K562 (cell line): ENCODE measurements at regions not wholly inside any gene's neighbourhood (a gene's known extent, or its start where the extent isn't known, plus 50 kb on each side); places are given as distances from the start of the nearest gene placed in this dataset.

Source experiments
- ATAC-seq: fragments of 200-7000 bp; cut with Tn5 transposase; 3 replicates; pipeline ENCODE4 v1.9.1; 2020; ENCODE audit warnings: moderate library complexity
- BruUV-seq: library from RNA; stranded (reverse); fragments of 400-500 nt; replicated peaks from 2 replicates; lab custom pipeline; 2021; lab: Mats Ljungman, UMichigan
- CTCF ChIA-PET: fragments of 300-600 bp; formaldehyde crosslinking; extraction: SDS; loops from one replicate; lab custom pipeline; 2021; ENCODE audit warnings: low intra/inter-chr PET ratio; lab: Yijun Ruan, JAX
- POLR2A ChIA-PET: fragments of 300-600, 350-650 bp; sonication (Branson Sonifier 250); formaldehyde crosslinking; extraction: SDS; loops from one replicate; lab custom pipeline; 2021; ENCODE audit warnings: antibody characterized with exemption, inconsistent platforms; lab: Yijun Ruan, JAX
- DNase-seq, 4 experiments: peaks; one replicate each; pipeline versions ENCODE4 v3.0.0 to v3.0.0-alpha.2; 2011 to 2018; ENCODE audit warnings: low spot score in 3 of 4, mixed read lengths in 3 of 4; ENCODE audit errors: extremely low read depth in 1 of 4
- FAIRE-seq: peaks from 2 replicates; lab custom pipeline; 2011; peaks lifted over from hg19 to GRCh38; lab: Jason Lieb, UNC
- H2AFZ ChIP-seq: 2 replicates; pipeline ENCODE4 v1.6.0; 2011; ENCODE audit warnings: low read depth, low read length, control low read depth, inconsistent platforms
- H3K27ac ChIP-seq: fragments of 200-600 bp; 3 replicates; pipeline ENCODE4 v1.8.0; 2011; ENCODE audit warnings: low read depth, mild to moderate bottlenecking, control low read depth, inconsistent platforms, low read length, moderate library complexity, mixed read lengths; ENCODE audit errors: extremely low read depth
- H3K27me3 ChIP-seq, 2 experiments: fragments of 300-600 bp in 1 of 2; 2 replicates in 1 of 2; 3 replicates in 1 of 2; pipeline versions ENCODE4 v1.6.0 to v1.8.0; 2011; ENCODE audit warnings: inconsistent platforms in 2 of 2, low read length in 2 of 2, mild to moderate bottlenecking in 1 of 2, mixed read lengths in 1 of 2, moderate library complexity in 1 of 2; ENCODE audit not compliant: control insufficient read depth in 2 of 2, insufficient read depth in 2 of 2
- H3K36me3 ChIP-seq: fragments of 300-600 bp; 3 replicates; pipeline ENCODE4 v1.8.0; 2011; ENCODE audit warnings: mild to moderate bottlenecking, low read length, inconsistent platforms; ENCODE audit not compliant: control insufficient read depth, insufficient read depth
- H3K4me1 ChIP-seq, 2 experiments: fragments of 200-600 bp in 1 of 2; replicated peaks in 1 of 2; 2 replicates in 1 of 2; 3 replicates in 1 of 2; pipeline versions ENCODE4 v1.5.1 to v1.8.0; 2011; ENCODE audit warnings: inconsistent platforms in 2 of 2, low read length in 2 of 2, mild to moderate bottlenecking in 1 of 2, mixed read lengths in 1 of 2, moderate library complexity in 1 of 2; ENCODE audit not compliant: control insufficient read depth in 2 of 2, insufficient read depth in 2 of 2
- H3K4me2 ChIP-seq: 2 replicates; pipeline ENCODE4 v1.6.1; 2011; ENCODE audit warnings: low read length, control low read depth, inconsistent platforms, mixed read lengths; ENCODE audit not compliant: insufficient read depth
- H3K4me3 ChIP-seq: fragments of 200-600 bp; sonication (generic), shearing (Covaris generic); 2 replicates; pipeline ENCODE4 v1.5.1; 2016; ENCODE audit warnings: control low read depth, inconsistent platforms
- H3K79me2 ChIP-seq: fragments of 200-600 bp; 3 replicates; pipeline ENCODE4 v1.8.0; 2011; ENCODE audit warnings: low read length, inconsistent platforms; ENCODE audit not compliant: control insufficient read depth, insufficient read depth
- H3K9ac ChIP-seq, 2 experiments: 2 replicates each; pipeline versions ENCODE4 v1.6.0 to v1.6.1; 2011; ENCODE audit warnings: low read depth in 2 of 2, low read length in 2 of 2, control low read depth in 1 of 2, inconsistent platforms in 1 of 2, mild to moderate bottlenecking in 1 of 2, mixed read lengths in 1 of 2; ENCODE audit not compliant: insufficient read depth in 1 of 2
- H3K9me1 ChIP-seq: one replicate; pipeline ENCODE4 v1.6.0; 2011; ENCODE audit warnings: inconsistent platforms, mild to moderate bottlenecking, low read length, moderate library complexity; ENCODE audit not compliant: control insufficient read depth, insufficient read depth
- H3K9me3 ChIP-seq: replicated peaks from 2 replicates; pipeline ENCODE4 v1.5.1; 2011; ENCODE audit warnings: low read depth, low read length, inconsistent platforms; ENCODE audit not compliant: control insufficient read depth, insufficient read depth
- H4K20me1 ChIP-seq: replicated peaks from 2 replicates; pipeline ENCODE4 v1.6.1; 2011; ENCODE audit warnings: low read length, inconsistent platforms, mixed read lengths; ENCODE audit not compliant: control insufficient read depth, insufficient read depth
- FOSL1 ChIP-seq: fragments of 200-800 bp; sonication (Bioruptor generic); conservative IDR thresholded peaks from 2 replicates; pipeline ENCODE4 v1.6.1; 2016; ENCODE audit warnings: missing genetic modification characterization, missing compliant biosample characterization
- ZBED1 ChIP-seq: IDR thresholded peaks from 2 replicates; pipeline ENCODE4 v1.6.1; 2014
- ZNF184 ChIP-seq: sonication (generic); formaldehyde crosslinking; IDR thresholded peaks from 2 replicates; pipeline ENCODE4 v1.5.0; 2020; ENCODE audit warnings: missing genetic modification reagents
- WGBS: fragments of 100-300 bp; shearing (Covaris generic); methylation state at CpG from one replicate; pipeline ENCODE4 v1.1.6; 2016; ENCODE audit warnings: low coverage, mixed read lengths; ENCODE audit not compliant: insufficient coverage; ENCODE audit errors: missing lambda C conversion rate; 5-methylcytosine and 5-hydroxymethylcytosine counted together
- in situ Hi-C: fragments of 300-500 bp; cut with MboI; formaldehyde crosslinking; loops from 4 replicates; pipeline ENCODE4 v1.15.0; 2018; ENCODE audit warnings: inconsistent platforms, mixed read lengths
- intact Hi-C: fragments of 100-400 bp; cut with micrococcal nuclease; formaldehyde crosslinking; loops from 2 replicates; pipeline ENCODE4 v1.14.2; 2022

DNA sequence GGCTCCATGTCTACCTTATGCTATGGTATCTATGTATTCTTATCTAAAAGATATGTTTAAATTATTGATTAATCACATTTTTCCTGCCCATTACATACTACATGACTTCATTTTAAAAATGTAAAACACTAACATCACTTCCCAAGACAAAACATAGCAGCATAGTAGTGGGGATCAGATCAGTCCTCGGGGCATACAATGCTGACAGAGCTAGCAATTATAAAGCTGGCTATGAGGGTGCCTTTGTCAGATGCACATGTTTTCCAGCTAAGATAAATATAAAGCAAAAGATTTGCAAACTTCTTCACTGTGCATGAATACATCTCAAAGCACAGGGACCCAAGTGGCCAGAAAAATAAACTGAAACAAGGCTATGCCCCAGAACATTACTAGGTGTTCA is 549.8 kb upstream of the INTU start:
- no TSS peak for BruUV-seq
- WGBS: 0% methylated on average over 1 of the region's 1 CpG

GRCh38 chr4:127084666-127085065 is 548.1 kb upstream of the INTU start:
- Histone ChIP-seq H3K79me2 (no peaks in the 10 kb centered on the region), H3K27me3 (no peaks in the 10 kb centered on the region), H2AFZ (no peak overlapping the region), H3K36me3 (no peaks in the 10 kb centered on the region), H3K4me2 (no peak overlapping the region), H3K4me1 (no peaks in the 10 kb centered on the region), H3K9me1 (no peaks in the 10 kb centered on the region), H3K4me3 (no peak overlapping the region), H3K9ac (no peak overlapping the region), H3K27ac (no peak overlapping the region), H3K9me3 (no peaks in the 10 kb centered on the region; the same call in 1 of the 2 replicates), H4K20me1 (no peaks in the 10 kb centered on the region)
- no peak for FAIRE-seq
- 0% methylated on average over 1 of the region's 1 CpG for WGBS
- no peak for ATAC-seq
- TF ChIP-seq ZNF184 (CRISPR knock-in tag): no peak
- no peak for TF ChIP-seq ZBED1
- ChIA-PET POLR2A (no interaction called here), CTCF (interaction anchor here (0.5 kb wide), 1 partner anchor 803 kb away, joined by 3 read pairs; no protein-coding TSS in a partner anchor)
- in situ Hi-C loops: no loop called here
- intact Hi-C loops: no loop called here
- DNase-seq: no peak
- BruUV-seq: no TSS peak

More for the DNA sequence above, 549.8 kb upstream of the INTU start:
- CTCF ChIA-PET: no interaction called here
- no peak for DNase-seq
- POLR2A ChIA-PET: no interaction called here
- Histone ChIP-seq H4K20me1 (no peaks in the 10 kb centered on the region), H3K9me3 (no peaks in the 10 kb centered on the region; the same call in 1 of the 2 replicates), H3K79me2 (no peaks in the 10 kb centered on the region), H3K9me1 (no peaks in the 10 kb centered on the region), H3K27me3 (no peaks in the 10 kb centered on the region), H3K4me2 (no peak overlapping the region), H3K9ac (no peak overlapping the region), H3K27ac (no peak overlapping the region), H3K4me1 (no peaks in the 10 kb centered on the region), H3K4me3 (no peak overlapping the region), H2AFZ (no peak overlapping the region), H3K36me3 (no peaks in the 10 kb centered on the region)
- in situ Hi-C loops (no loop called here), intact Hi-C loops (no loop called here)
- no peak for FAIRE-seq
- TF ChIP-seq FOSL1: no peak
- no peak for ATAC-seq
